GM12878 (cell line): ENCODE measurements at regions not wholly inside any gene's neighbourhood (a gene's known extent, or its start where the extent isn't known, plus 50 kb on each side); places are given as distances from the start of the nearest gene placed in this dataset.

Experiments used
- ATAC-seq: fragments of 200-7000 bp; cut with Tn5 transposase; 3 replicates; pipeline ENCODE4 v1.9.1; 2020; ENCODE audit warnings: mild to moderate bottlenecking, moderate library complexity
- BruUV-seq: library from RNA; stranded (reverse); fragments of 400-500 nt; replicated peaks from 2 replicates; lab custom pipeline; 2021; lab: Mats Ljungman, UMichigan
- CTCF ChIA-PET: fragments of 300-600 bp; sonication (Branson Sonifier 250); formaldehyde crosslinking; extraction: SDS; loops from one replicate; lab custom pipeline; 2021; ENCODE audit warnings: inconsistent platforms; lab: Yijun Ruan, JAX
- POLR2A ChIA-PET: fragments of 350-600 bp; formaldehyde crosslinking; extraction: SDS; loops from one replicate; lab custom pipeline; 2021; ENCODE audit warnings: inconsistent platforms; lab: Charles Lee
- RAD21 ChIA-PET: fragments of 300-600 bp; sonication (Branson Sonifier 250); formaldehyde crosslinking; loops from one replicate; lab custom pipeline; 2023; ENCODE audit warnings: antibody characterized with exemption; ENCODE audit not compliant: unreplicated experiment; lab: Charles Lee
- SMC1A ChIA-PET: fragments of 300-600 bp; sonication (Branson Sonifier 250); formaldehyde crosslinking; loops from one replicate; lab custom pipeline; 2023; ENCODE audit not compliant: unreplicated experiment, uncharacterized antibody; lab: Charles Lee
- DNase-seq: peaks from one replicate; pipeline ENCODE4 v3.0.0-alpha.2; 2011; ENCODE audit warnings: low read depth, low spot score
- FAIRE-seq: peaks from 3 replicates; lab custom pipeline; 2011; peaks lifted over from hg19 to GRCh38; lab: Jason Lieb, UNC
- H2AFZ ChIP-seq: 2 replicates; pipeline ENCODE4 v1.6.0; 2011; ENCODE audit warnings: low read depth, low read length, control low read depth; ENCODE audit not compliant: control insufficient read depth
- H3K27ac ChIP-seq: 2 replicates; pipeline ENCODE4 v1.5.1; 2011; ENCODE audit warnings: control low read depth; ENCODE audit not compliant: control insufficient read depth, insufficient read depth
- H3K27me3 ChIP-seq, 2 experiments: replicated peaks in 1 of 2; 2 replicates each; pipeline versions ENCODE4 v1.6.0 to v1.6.1; 2011; ENCODE audit warnings: low read length in 1 of 2; ENCODE audit not compliant: control insufficient read depth in 2 of 2, insufficient read depth in 2 of 2
- H3K36me3 ChIP-seq, 2 experiments: 2 replicates each; pipeline ENCODE4 v1.5.1; 2011; ENCODE audit warnings: low read length in 1 of 2; ENCODE audit not compliant: control insufficient read depth in 2 of 2, insufficient read depth in 2 of 2
- H3K4me1 ChIP-seq: 2 replicates; pipeline ENCODE4 v1.6.1; 2011; ENCODE audit warnings: mild to moderate bottlenecking, low read length, moderate library complexity, mixed read lengths; ENCODE audit not compliant: control insufficient read depth, insufficient read depth
- H3K4me2 ChIP-seq: 2 replicates; pipeline ENCODE4 v1.6.0; 2011; ENCODE audit warnings: control low read depth; ENCODE audit not compliant: control insufficient read depth, insufficient read depth
- H3K4me3 ChIP-seq: fragments of 200-600 bp; sonication (generic); 2 replicates; pipeline ENCODE4 v1.5.1; 2016
- H3K79me2 ChIP-seq: 2 replicates; pipeline ENCODE4 v1.6.0; 2011; ENCODE audit warnings: low read length; ENCODE audit not compliant: control insufficient read depth, insufficient read depth
- H3K9ac ChIP-seq: 2 replicates; pipeline ENCODE4 v1.8.0; 2011; ENCODE audit warnings: low read length, control low read depth, mixed read lengths; ENCODE audit not compliant: control insufficient read depth, insufficient read depth
- H3K9me3 ChIP-seq: replicated peaks from 3 replicates; pipeline ENCODE4 v1.5.1; 2011; ENCODE audit warnings: mild to moderate bottlenecking, low read length; ENCODE audit not compliant: control insufficient read depth, insufficient read depth
- H4K20me1 ChIP-seq: 2 replicates; pipeline ENCODE4 v1.6.0; 2011; ENCODE audit not compliant: control insufficient read depth, insufficient read depth
- BCL3 ChIP-seq: IDR thresholded peaks from 2 replicates; pipeline ENCODE4 v1.6.1; 2011; ENCODE audit warnings: borderline replicate concordance, low read depth, mild to moderate bottlenecking, moderate library complexity, low read length; ENCODE audit not compliant: insufficient read depth, poor library complexity, severe bottlenecking
- BHLHE40 ChIP-seq, 2 experiments: fragments of 450-650 bp in 1 of 2; IDR thresholded peaks; 2 replicates each; pipeline ENCODE4 v1.6.1; 2011 to 2017; ENCODE audit warnings: low read depth in 2 of 2, borderline replicate concordance in 1 of 2, improper control_type of control experiment in 1 of 2, low read length in 1 of 2, mild to moderate bottlenecking in 1 of 2
- CHD4 ChIP-seq: fragments of 200-600 bp; sonication (generic); IDR thresholded peaks from 2 replicates; pipeline ENCODE4 v1.6.1; 2016; ENCODE audit warnings: mild to moderate bottlenecking
- EGR1 ChIP-seq, 2 experiments: IDR thresholded peaks; 1 replicate in 1 of 2; 2 replicates in 1 of 2; pipeline ENCODE4 v1.6.1; 2011 to 2012; ENCODE audit warnings: low read depth in 2 of 2, low read length in 2 of 2, borderline replicate concordance in 1 of 2, mild to moderate bottlenecking in 1 of 2, moderate library complexity in 1 of 2
- ESRRA ChIP-seq: IDR thresholded peaks from 2 replicates; pipeline ENCODE4 v1.6.1; 2012; ENCODE audit warnings: mild to moderate bottlenecking, low read length, improper control_type of control experiment
- ETV6 ChIP-seq, 2 experiments: fragments of 450-650 bp in 1 of 2; IDR thresholded peaks in 1 of 2; conservative IDR thresholded peaks in 1 of 2; 2 replicates each; pipeline ENCODE4 v1.6.1; 2014; ENCODE audit warnings: antibody characterized with exemption in 1 of 2, borderline replicate concordance in 1 of 2, low read depth in 1 of 2, mild to moderate bottlenecking in 1 of 2, moderate library complexity in 1 of 2
- FOXM1 ChIP-seq: IDR thresholded peaks from 2 replicates; pipeline ENCODE4 v1.6.1; 2012; ENCODE audit warnings: low read depth, mild to moderate bottlenecking, inconsistent platforms, low read length, moderate library complexity
- HDAC2 ChIP-seq: fragments of 200-600 bp; sonication (generic); IDR thresholded peaks from 2 replicates; pipeline ENCODE4 v1.6.1; 2017
- HDAC6 ChIP-seq: fragments of 200-600 bp; sonication (generic); IDR thresholded peaks from one replicate; pipeline ENCODE4 v1.8.0; 2017; ENCODE audit warnings: antibody characterized with exemption; ENCODE audit not compliant: unreplicated experiment
- IRF4 ChIP-seq: IDR thresholded peaks from 2 replicates; pipeline ENCODE4 v1.6.1; 2011; ENCODE audit warnings: low read depth, low read length
- NRF1 ChIP-seq: conservative IDR thresholded peaks from 2 replicates; pipeline ENCODE4 v1.6.1; 2011; ENCODE audit warnings: mild to moderate bottlenecking, low read depth, low read length, improper control_type of control experiment
- SIN3A ChIP-seq: IDR thresholded peaks from 2 replicates; pipeline ENCODE4 v1.6.1; 2012; ENCODE audit warnings: low read depth, low read length, improper control_type of control experiment
- TAF1 ChIP-seq: IDR thresholded peaks from 2 replicates; pipeline ENCODE4 v1.6.1; 2011; ENCODE audit warnings: mild to moderate bottlenecking, low read depth, low read length, borderline replicate concordance
- TCF12 ChIP-seq: IDR thresholded peaks from 2 replicates; pipeline ENCODE4 v1.6.1; 2011; ENCODE audit warnings: low read depth, mild to moderate bottlenecking, low read length
- ZNF217 ChIP-seq: fragments of 450-650 bp; IDR thresholded peaks from 2 replicates; pipeline ENCODE4 v1.6.1; 2017; ENCODE audit warnings: antibody characterized with exemption, mild to moderate bottlenecking
- WGBS: methylation state at CpG from one replicate; pipeline ENCODE4 v1.1.6; 2016; ENCODE audit warnings: low lambda C conversion rate; ENCODE audit not compliant: insufficient replicate concordance, insufficient coverage; ENCODE audit errors: missing lambda C conversion rate; 5-methylcytosine and 5-hydroxymethylcytosine counted together
- in situ Hi-C: fragments of 300-500 bp; cut with MboI; formaldehyde crosslinking; loops from 9 replicates; pipeline ENCODE4 v1.14.3; 2018; ENCODE audit warnings: mixed read lengths
- intact Hi-C: fragments of 100-400 bp; cut with micrococcal nuclease; formaldehyde crosslinking; loops from one replicate; pipeline ENCODE4 v1.14.2; 2022; ENCODE audit not compliant: unreplicated experiment

- no peak for TF ChIP-seq HDAC2
These were observed 149.4 kb downstream of the ELOVL4 start (continued) for GRCh38 chr6:79797912-79798311.

DNA sequence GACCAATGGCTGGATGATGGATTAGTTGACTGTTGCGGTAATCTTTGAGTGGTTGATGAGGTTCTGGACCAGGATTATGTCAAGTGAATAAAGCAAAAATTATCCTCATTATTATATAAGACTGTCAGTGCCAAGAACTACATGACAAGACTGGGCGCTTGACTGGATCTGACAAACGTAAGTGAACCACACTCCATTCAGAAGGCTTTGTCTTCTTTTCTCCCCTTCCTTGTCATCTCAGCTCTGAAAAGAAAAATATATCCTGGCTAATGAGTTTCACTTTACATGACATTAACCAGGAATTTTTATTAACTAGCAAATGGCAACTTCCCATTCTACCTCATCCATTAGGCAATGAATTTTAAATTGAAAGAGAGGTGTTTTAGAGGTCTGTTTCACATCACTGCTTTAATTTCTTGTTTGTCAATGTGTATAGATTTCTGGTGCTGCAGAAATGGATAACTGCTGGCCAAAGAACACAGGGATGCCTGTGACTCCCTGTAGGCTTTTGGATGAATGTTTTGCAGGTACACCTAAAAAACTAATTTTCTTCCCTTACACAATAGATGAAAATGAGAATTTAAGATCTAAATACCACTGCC lies 150.1 kb downstream of the ELOVL4 start:
- in situ Hi-C loops (no loop called here), intact Hi-C loops (no loop called here)
- BruUV-seq, result no TSS peak
- SMC1A ChIA-PET, result no interaction called here
- DNase-seq (no peak), ATAC-seq (no peak), FAIRE-seq (no peak)
- no peak overlapping the region for H3K4me3 ChIP-seq
- no peak overlapping the region for H2AFZ ChIP-seq
- H3K79me2 ChIP-seq, result no peaks in the 10 kb centered on the region
- no peak overlapping the region for H3K9ac ChIP-seq
- RAD21 ChIA-PET, result no interaction called here
- no peaks in the 10 kb centered on the region for H4K20me1 ChIP-seq
- no peak overlapping the region for H3K27ac ChIP-seq
- H3K27me3 ChIP-seq, result peaks cover 0 to 3% of the 10 kb centered on the region in 2 experiments; a peak in 1 of 4 replicates
- no peak for TF ChIP-seq TAF1
- no peak for TF ChIP-seq SIN3A
- no peak for TF ChIP-seq HDAC6
- no peak for TF ChIP-seq FOXM1
- no peak for TF ChIP-seq ESRRA
- no peak for TF ChIP-seq NRF1
- TF ChIP-seq TCF12, result no peak
- no peak for TF ChIP-seq EGR1 (IDR thresholded peaks at IDR 0.05; ENCODE audit: borderline replicate concordance in 1 of 2, low read depth in 2 of 2, low read length in 2 of 2)
- no peak for TF ChIP-seq IRF4
- TF ChIP-seq BHLHE40 (IDR thresholded peaks at IDR 0.05; ENCODE audit: borderline replicate concordance in 1 of 2, low read depth in 2 of 2, low read length in 1 of 2), result no peak
- TF ChIP-seq CHD4, result no peak
- TF ChIP-seq ZNF217, result no peak
- no peak for TF ChIP-seq BCL3
- no peak for TF ChIP-seq HDAC2
- TF ChIP-seq ETV6 (conservative IDR thresholded peaks at IDR 0.05 in 1 of 2, IDR thresholded peaks at IDR 0.05 in 1 of 2; ENCODE audit: borderline replicate concordance in 1 of 2, low read depth in 1 of 2), result no peak
- H3K9me3 ChIP-seq, result no peaks in the 10 kb centered on the region
- WGBS, result 51% methylated on average over 3 of the region's 3 CpGs
- CTCF ChIA-PET, result no interaction called here
- POLR2A ChIA-PET, result no interaction called here
- H3K36me3 ChIP-seq, result no peaks in the 10 kb centered on the region
- no peak overlapping the region for H3K4me2 ChIP-seq
- H3K4me1 ChIP-seq, result no peaks in the 10 kb centered on the region
